Endometrium (tissue), 2 donors: ENCODE measurements at regions not wholly inside any gene's neighbourhood (a gene's known extent, or its start where the extent isn't known, plus 50 kb on each side); places are given as distances from the start of the nearest gene placed in this dataset.

ENCODE experiments used
- FAIRE-seq: peaks from 2 replicates; lab custom pipeline; 2012; peaks lifted over from hg19 to GRCh38; lab: Jason Lieb, UNC
- donor health status: control.
- donor health status: control.

DNA sequence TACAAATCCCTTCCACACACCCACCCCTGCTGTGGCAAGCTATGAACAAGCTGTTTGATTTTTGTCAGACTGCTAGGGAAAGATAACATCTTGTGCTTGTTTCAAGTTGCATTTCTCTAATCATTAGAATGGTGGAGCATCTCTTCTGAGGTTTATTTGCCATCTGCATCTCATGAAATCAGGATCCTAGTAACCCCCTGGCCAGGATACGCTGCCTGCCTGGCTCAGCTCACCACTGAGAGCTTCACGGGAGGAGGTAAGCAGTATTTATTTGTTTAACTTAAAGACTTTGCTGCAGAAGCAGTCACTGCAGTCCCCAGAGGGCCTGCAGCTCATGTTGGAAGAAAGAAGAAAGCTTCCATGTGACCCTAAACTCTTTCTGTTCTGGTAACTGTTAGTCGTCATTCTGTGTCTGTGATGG, 83.3 kb upstream of the CXCL14 start:
- FAIRE-seq: no peak

DNA sequence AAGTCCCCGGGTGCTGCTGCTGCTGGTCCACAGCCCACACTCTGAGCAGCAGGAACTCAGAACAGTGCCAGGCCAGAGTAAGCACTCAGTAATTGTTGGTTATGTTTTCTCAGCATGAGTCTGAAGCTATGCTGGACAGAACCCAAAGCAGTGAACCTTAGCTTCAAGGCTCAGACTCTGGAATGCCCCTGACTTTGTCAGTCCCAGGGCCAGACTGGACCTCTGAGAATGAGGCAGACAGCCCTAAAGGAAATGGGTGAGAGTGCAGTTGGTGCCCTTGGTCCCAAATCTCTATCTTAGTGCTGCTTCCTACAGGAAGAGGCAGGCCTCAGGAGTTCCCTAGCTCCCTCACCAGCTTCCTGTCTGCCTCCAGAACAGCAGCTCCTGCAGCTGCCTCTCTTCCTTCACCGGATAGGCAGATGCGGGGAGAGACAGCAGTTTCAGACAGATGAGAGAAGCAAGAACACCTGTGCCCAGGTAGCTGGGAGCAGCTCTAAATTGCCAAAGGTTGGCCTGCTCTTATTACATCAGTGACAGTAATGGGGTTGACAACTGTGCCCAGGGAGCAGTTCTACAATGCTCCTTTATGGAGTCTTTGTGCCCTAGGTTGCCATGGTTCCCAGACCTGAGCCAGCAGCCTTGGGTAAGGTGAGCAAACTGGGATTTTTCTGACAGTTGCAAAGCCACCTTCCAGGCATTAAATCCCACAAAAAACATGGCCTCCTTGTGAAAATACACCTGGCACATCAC, 82.2 kb upstream of the CXCL14 start:
- FAIRE-seq: no peak

DNA sequence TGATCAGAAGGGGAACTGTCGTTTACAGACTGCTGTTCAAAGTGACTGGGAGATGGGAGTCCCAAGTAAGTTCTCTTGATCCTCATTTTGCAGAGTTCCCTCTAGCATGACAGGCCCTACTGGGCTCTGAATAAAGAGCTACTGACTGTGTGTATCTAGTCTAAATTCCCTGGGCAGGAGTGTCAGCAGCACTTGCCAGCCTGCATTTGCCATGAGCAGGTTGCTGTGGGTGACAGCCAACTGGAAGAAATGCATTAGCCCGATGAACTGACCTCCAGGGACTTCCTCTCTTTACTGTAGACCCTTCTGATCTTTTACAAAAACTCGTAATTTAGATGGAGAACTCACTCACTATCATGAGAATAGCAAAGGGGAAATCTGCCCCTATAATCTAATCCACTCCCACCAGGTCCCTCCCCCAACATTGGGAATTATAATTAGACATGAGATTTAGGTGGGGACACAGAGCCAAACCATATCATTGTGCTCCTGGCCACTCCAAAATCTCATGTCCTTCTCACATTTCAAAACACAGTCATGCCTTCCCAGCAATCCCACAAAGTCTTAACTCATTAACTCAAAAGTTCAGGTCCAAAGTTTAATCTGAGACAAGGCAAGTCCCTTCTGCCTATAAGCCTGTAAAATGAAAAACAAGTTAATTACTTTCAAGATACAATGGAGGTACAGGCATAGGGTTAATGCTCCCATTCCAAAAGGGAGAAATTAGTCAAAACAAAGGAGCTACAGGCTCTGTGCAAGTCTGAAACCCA, 78.9 kb upstream of the CXCL14 start:
- no peak for FAIRE-seq

DNA sequence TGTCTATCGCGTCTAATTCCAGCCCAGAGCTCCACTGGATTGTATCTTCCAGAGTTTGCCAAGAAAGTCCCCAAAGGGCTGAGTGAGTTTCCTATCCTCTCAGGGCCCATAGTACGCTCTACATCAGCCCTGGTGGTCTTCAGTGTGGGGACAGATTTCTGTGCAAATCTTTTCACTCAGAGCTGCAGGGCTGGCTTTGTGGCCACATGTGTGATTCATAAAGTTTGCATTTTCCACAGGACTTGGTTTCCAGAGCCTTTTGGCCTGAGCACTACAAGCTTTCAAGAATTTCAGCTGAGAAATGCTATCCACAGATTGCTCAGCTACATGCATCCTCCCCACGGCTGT, 76.7 kb upstream of the CXCL14 start:
- no peak for FAIRE-seq

GRCh38 chr5:135654761-135655467, 76.1 kb upstream of the CXCL14 start:
- no peak for FAIRE-seq

DNA sequence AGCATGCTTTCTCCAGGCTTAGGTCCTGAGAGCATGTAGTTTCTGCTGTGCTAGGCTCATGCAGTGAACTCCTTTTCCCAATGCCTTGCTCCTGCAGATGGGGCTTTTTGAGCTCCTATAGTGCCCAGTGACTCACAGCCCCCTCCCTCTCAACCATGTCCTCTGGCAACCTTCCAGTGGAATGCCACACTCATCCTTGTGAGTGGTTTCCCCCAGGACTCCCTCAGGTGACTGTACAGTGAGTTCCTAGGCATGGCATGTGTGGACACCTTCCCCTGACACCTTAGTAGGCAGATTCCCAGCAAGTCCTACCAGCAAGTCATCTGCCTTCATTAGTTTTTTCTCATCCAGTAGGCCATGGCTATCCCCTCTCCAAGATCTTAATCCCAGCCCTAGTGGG, 72.4 kb upstream of the CXCL14 start:
- no peak for FAIRE-seq

GRCh38 chr5:135650081-135650480, 71.3 kb upstream of the CXCL14 start:
- FAIRE-seq: no peak

DNA sequence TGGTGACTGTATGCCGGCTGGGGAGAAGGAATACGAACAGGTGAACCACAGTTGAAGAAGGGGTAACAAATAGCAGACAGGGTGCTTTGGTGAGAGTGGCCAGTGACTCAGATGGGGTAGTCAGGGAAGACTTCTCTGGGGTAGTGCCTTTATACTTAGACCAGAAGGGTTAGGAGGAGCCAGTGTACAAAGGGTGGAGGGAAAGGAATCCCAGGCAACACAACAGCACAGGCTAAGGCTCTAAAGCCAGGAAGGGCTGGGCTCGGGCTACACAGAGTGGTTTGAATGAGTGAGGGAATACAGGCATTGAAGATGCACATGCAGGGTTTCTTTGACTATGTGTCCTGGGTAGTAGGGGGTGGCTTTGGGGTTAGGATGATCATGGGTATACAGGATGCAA, 70.6 kb upstream of the CXCL14 start:
- no peak for FAIRE-seq

GRCh38 chr5:135648116-135648515, 69.3 kb upstream of the CXCL14 start:
- no peak for FAIRE-seq

- FAIRE-seq: no peak
Observed at GRCh38 chr5:135645336-135646180, 66.8 kb upstream of the CXCL14 start.

- no peak for FAIRE-seq
Observed at GRCh38 chr5:135644816-135645215, 66.0 kb upstream of the CXCL14 start.

DNA sequence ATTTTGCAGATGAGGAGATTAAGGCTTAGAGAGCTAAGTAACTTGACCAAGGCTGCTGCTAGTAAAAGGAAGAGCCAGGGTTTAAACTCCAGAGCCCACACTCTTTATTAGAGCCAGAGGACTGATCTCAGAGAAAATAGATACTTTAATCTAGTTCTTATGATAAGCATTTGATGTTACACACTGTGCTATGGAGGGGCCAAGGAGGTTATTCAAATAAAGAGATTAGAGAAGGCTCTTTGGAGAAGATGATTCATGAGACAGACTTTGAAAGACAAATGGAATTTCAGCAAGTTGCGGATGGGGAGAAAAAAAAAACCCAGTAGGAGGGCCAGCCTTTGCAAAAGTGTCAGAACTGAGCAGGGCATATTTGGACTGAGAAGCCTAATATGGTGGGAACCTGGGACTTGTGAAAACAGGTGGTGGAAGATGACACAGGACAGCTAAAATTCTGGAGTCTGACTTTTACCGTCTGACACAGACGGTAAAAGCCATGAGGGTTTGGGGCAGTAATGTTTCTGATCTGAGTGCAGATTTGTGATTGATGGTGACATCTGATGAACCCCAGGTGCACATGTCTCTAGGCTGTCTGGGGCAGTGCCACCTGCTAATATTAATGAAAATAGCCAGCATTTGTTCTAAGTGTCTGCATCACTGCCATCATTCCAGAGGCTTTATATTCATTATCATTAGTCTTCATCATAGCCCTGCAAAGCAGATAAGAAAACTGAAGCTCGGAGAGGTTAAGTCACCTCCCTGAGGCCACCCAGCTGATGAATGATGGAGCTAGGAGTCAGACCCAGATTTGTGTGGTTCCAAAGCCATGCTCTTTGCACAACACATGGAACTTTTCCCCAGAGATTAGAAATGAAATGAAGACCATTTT, 65.3 kb upstream of the CXCL14 start:
- FAIRE-seq: no peak

DNA sequence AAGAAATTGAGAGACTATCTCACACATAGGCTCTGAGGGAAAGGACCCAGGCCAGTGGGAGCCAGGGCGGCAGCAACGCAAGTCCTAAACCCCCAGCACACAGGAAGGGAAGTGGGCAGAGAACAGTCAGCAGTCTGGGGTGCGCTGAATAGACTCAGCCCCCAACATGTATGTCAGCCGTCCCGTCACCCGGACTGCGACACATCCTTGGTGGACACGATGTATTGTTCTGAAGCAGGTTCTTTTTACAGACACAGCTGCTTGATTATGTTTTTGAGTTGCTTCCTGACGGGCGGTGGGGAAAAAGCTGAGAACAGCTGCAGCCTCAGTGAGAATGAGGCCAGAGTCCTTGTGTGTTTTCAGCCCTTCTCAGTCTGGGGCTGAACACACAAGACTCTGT, 64.1 kb upstream of the CXCL14 start:
- no peak for FAIRE-seq

DNA sequence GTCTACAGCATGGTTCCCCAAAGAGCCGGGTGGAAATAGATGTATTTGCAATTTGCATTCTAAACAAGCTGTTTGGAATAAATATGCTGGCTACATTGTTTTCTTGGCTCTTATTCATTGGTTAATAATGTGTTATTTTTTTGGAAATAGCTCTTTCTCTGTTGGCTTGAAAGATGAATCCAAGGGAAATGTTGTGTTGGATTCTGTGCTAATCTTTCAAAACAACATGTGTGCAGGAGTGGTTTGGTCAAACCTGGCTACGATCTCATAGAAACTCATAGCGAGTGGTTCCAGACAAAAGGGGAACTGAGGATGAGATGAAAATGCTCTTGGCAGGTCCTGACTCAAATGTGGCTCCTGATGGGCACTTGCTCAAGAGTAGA, 63.7 kb upstream of the CXCL14 start:
- FAIRE-seq: no peak

GRCh38 chr5:135641734-135642487, 63.1 kb upstream of the CXCL14 start:
- no peak for FAIRE-seq

DNA sequence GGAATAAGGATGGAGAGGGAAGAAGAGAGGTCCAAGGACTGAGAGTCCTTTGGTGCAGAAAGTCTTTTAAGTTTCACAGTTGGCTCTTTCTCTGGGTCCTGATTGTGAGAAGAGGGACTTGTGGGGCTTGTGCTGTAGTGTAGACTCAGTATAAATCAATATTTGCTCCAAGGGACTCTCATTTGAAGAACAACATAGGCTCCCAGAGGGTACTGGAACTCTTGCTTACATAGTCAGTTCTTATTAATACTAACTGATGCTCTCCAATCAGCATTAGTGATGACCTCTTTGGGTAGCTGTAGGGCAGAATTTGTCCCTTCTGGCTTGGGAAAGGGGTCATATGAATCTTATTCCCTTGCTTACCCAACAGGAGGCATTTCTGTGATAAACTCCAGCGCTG, 62.5 kb upstream of the CXCL14 start:
- FAIRE-seq: no peak

- no peak for FAIRE-seq
Observed at GRCh38 chr5:135635451-135635850, 56.7 kb upstream of the CXCL14 start.

DNA sequence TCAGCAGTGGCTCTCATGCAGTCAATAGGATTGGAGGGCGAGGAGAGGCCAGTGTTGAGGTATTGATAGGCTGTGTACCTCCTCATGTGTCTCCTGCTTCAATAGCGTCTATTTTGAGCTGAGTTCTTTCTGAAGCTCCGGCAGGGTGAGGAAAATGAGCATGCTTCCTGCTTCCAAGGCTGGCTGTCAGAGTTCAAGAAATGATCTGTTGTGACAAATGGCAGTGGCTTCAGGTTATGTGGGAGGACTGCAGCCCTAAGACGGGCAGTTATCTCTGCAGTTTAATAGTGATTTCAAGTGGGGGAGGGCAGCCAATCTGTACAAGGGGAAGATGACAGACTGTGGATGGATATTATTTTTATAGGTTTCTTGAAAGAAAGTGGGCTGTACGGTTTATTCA, 54.0 kb upstream of the CXCL14 start:
- FAIRE-seq: no peak

DNA sequence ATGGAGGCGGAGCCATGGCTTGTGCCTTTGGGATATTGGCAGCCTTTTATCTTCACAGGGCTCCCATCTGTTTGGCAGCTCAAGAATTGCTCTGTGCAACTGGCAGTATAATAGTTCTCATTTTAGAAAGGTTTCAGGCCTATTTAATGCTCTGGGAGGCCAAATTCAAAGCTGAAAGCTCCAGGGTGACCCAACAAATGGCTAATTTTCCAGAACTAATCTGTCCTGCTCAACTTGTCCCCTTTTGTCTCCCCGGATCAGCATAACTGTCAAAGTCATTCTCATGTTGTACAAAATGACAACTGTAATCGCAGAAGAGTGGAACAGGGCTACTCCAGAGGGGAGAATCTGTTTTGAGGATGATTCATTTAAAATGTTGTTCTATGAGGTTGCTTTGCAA, 52.6 kb upstream of the CXCL14 start:
- FAIRE-seq: no peak

GRCh38 chr5:135629666-135630065, 50.9 kb upstream of the CXCL14 start:
- FAIRE-seq: no peak
